ENCODE measurements at regions not wholly inside any gene's neighbourhood (a gene's known extent, or its start where the extent isn't known, plus 50 kb on each side); places are given as distances from the start of the nearest gene placed in this dataset.
"Not testable (repeated sequence)": the region's sequence is repeated elsewhere in the genome, so short reads cannot be mapped to it uniquely, and the experiment has no call there.

DNA sequence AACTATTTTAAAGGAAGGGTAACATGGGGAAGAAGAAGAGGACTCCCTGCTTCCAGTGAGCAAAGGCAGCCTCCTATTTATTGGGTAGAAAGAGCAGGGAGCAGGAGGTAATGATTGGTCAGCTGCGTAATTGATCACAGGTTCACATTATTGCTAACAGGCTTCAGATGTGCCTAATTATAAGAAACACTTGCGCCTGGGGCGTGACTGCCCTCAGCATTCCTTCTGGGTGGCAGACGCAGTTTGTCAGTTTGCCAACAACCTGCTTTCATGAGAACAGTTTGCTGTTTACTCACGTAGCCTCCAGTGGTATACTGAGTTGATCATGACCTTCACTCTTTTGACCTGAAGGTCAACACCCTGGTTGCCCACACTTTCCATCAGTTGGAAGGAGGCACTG lies 166.0 kb upstream of the AUTS2 start:
- TF ChIP-seq POLR2A (IDR thresholded peaks at IDR 0.05; ENCODE audit: low read depth); POLR2AphosphoS5 (IDR thresholded peaks at IDR 0.05): not testable (repeated sequence)
- TF ChIP-seq, protein P1, sequence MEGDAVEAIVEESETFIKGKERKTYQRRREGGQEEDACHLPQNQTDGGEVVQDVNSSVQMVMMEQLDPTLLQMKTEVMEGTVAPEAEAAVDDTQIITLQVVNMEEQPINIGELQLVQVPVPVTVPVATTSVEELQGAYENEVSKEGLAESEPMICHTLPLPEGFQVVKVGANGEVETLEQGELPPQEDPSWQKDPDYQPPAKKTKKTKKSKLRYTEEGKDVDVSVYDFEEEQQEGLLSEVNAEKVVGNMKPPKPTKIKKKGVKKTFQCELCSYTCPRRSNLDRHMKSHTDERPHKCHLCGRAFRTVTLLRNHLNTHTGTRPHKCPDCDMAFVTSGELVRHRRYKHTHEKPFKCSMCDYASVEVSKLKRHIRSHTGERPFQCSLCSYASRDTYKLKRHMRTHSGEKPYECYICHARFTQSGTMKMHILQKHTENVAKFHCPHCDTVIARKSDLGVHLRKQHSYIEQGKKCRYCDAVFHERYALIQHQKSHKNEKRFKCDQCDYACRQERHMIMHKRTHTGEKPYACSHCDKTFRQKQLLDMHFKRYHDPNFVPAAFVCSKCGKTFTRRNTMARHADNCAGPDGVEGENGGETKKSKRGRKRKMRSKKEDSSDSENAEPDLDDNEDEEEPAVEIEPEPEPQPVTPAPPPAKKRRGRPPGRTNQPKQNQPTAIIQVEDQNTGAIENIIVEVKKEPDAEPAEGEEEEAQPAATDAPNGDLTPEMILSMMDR (IDR thresholded peaks at IDR 0.05) = not testable (repeated sequence)

Measured in esophagus muscularis mucosa (tissue), 3 donors.